Heart left ventricle (tissue), 16 donors: ENCODE measurements at regions not wholly inside any gene's neighbourhood (a gene's known extent, or its start where the extent isn't known, plus 50 kb on each side); places are given as distances from the start of the nearest gene placed in this dataset.

ENCODE experiments used
- ATAC-seq, 4 donors: fragments of 200-7000 bp; cut with Tn5 transposase; one replicate each; pipeline ENCODE4 v1.9.1; 2020 to 2022; ENCODE audit warnings: moderate library complexity in 4 of 4, mild to moderate bottlenecking in 3 of 4, moderate number of reproducible peaks in 1 of 4
- DNase-seq, 5 donors: peaks; one replicate each; pipeline ENCODE4 v3.0.0-alpha.2; 2020
- H3K27ac ChIP-seq, 12 donors: fragments of 200-600 bp; sonication (generic) in 4 of 12; one replicate each; pipeline versions ENCODE4 v1.5.0 to v1.8.0; 2016 to 2022; ENCODE audit warnings: mild to moderate bottlenecking in 2 of 12
- H3K27me3 ChIP-seq, 9 donors: fragments of 200-600 bp; sonication (generic) in 2 of 9; one replicate each; pipeline versions ENCODE4 v1.5.1 to v1.8.0; 2016 to 2022; ENCODE audit warnings: mild to moderate bottlenecking in 3 of 9
- H3K36me3 ChIP-seq, 9 donors: fragments of 200-600 bp; sonication (generic) in 2 of 9; one replicate each; pipeline versions ENCODE4 v1.5.0 to v1.8.0; 2018 to 2022; ENCODE audit warnings: mild to moderate bottlenecking in 2 of 9
- H3K4me1 ChIP-seq, 12 donors: fragments of 200-600 bp; sonication (generic) in 4 of 12; one replicate each; pipeline versions ENCODE4 v1.5.0 to v1.8.0; 2016 to 2022; ENCODE audit warnings: mild to moderate bottlenecking in 3 of 12
- H3K4me3 ChIP-seq, 12 donors: fragments of 200-600 bp; sonication (generic) in 4 of 12; one replicate each; pipeline versions ENCODE4 v1.5.0 to v1.8.0; 2017 to 2022; ENCODE audit warnings: mild to moderate bottlenecking in 9 of 12, moderate library complexity in 4 of 12
- H3K9me3 ChIP-seq, 12 donors: fragments of 200-600 bp; sonication (generic) in 4 of 12; one replicate each; pipeline versions ENCODE4 v1.5.0 to v1.8.0; 2016 to 2022; ENCODE audit warnings: mild to moderate bottlenecking in 1 of 12
- POLR2A ChIP-seq, 2 donors: fragments of 450-650 bp; IDR thresholded peaks; one replicate each; pipeline ENCODE4 v1.6.1; 2017; ENCODE audit warnings: antibody characterized with exemption in 2 of 2, mild to moderate bottlenecking in 2 of 2, moderate library complexity in 2 of 2
- WGBS, 4 donors: extraction: QIAGEN DNeasy Blood & Tissue Kit in 2 of 4; methylation state at CpG; one replicate each; pipeline versions ENCODE4 v1.1.5 to v1.1.7; 2013 to 2018; 5-methylcytosine and 5-hydroxymethylcytosine counted together
- intact Hi-C, 10 donors: fragments of 100-400 bp; cut with DNase I; formaldehyde crosslinking; loops; one replicate each; pipeline versions ENCODE4 v1.11.1 to v1.14.2; 2022
- TF ChIP-seq, protein P1 (sequence below), 12 donors: fragments of 200-600 bp; sonication (generic) in 4 of 12; IDR thresholded peaks; one replicate each; pipeline versions ENCODE4 v1.5.0 to v1.8.0; 2018 to 2022; ENCODE audit warnings: antibody characterized with exemption in 12 of 12, mild to moderate bottlenecking in 5 of 12
- donor health status: ischemic (EF 13 %, LVEDD 7.1; RV severe dilation, severe dysfunction).
- donor health status: healthy with polysubstance abuse.
- donor health status: DM: no; HTN: yes; CAD: no.
- donor health status: DM: no; HTN: no; CAD: no.
- donor health status: ischemic (EF 25% LVEDD 6.9; RV normal size, moderate dysfunction).
- donor health status: ischemic (EF 25% LVEDD 5.7; RV mildly dilated, moderate dysfunction).
- donor health status: healthy.
- donor health status: DM: yes; HTN: yes; CAD: no.
- donor health status: ischemic (EF 35%, LVEDD 5.7; RV mildly dilated, moderate dysfunction).
- donor health status: nonischemic (EF 11% LVEDD 7.7; RV severe dilation, severe dysfunction).
- donor health status: DM: yes; HTN: yes; CAD: no.
- donor health status: PGD.
- donor health status: ischemic (EF 29% LVEDD 5.4; RV normal size, mild dysfunction).
- donor health status: nonischemic (EF 23%, LVEDD 6.1; RV moderate dilation, normal function).

DNA sequence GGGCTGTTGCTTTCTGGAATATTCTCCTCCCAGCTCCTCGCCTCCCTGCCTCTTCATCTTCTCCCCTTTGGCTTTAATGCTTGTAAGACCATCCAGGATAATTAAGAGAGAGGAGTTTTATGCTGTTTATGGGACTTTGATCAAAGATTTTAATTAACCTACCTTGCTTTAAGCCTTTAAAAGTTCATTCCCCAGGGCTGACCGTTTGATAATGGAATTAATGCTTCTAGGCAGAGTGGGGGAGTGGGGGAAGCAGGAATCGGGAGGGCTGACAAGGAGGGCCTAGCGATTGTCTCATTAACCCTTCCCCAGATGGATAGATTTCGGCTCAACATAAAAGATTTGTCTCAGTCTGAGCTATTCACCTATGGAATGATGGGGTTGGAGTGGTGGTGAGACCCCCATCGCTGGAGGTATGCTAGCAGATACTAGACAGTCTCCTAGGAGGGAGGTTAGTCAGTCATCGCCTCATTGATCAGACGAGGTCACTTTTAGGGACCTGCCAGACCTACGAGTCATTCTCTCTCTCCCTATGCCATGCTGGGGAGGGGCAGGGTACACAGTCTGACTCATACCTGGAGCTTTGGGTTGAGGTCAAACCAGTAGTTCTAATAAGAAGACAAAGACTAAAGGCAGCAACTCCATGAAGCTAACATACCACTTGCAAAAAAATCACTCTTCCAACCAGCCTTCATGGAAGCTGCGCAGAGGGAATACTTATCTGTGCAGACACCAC is 236.6 kb upstream of the NLRP1 start:
- no peak overlapping the region for H3K27ac ChIP-seq
- no peaks in the 10 kb centered on the region for H3K36me3 ChIP-seq
- H3K27me3 ChIP-seq, result peaks cover 0 to 25% (median 9%) of the 10 kb centered on the region in 9 donors
- H3K4me1 ChIP-seq, result no peaks in the 10 kb centered on the region
- ATAC-seq, result no peak
- no peak for DNase-seq
- no peaks in the 10 kb centered on the region for H3K9me3 ChIP-seq
- TF ChIP-seq, protein P1, sequence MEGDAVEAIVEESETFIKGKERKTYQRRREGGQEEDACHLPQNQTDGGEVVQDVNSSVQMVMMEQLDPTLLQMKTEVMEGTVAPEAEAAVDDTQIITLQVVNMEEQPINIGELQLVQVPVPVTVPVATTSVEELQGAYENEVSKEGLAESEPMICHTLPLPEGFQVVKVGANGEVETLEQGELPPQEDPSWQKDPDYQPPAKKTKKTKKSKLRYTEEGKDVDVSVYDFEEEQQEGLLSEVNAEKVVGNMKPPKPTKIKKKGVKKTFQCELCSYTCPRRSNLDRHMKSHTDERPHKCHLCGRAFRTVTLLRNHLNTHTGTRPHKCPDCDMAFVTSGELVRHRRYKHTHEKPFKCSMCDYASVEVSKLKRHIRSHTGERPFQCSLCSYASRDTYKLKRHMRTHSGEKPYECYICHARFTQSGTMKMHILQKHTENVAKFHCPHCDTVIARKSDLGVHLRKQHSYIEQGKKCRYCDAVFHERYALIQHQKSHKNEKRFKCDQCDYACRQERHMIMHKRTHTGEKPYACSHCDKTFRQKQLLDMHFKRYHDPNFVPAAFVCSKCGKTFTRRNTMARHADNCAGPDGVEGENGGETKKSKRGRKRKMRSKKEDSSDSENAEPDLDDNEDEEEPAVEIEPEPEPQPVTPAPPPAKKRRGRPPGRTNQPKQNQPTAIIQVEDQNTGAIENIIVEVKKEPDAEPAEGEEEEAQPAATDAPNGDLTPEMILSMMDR (IDR thresholded peaks at IDR 0.05), result no peak
- WGBS, 4 donors, result 71 to 77% (median 75%) methylated on average over 10 of the region's 10 CpGs
- intact Hi-C loops, result no loop called here
- H3K4me3 ChIP-seq, result no peak overlapping the region

DNA sequence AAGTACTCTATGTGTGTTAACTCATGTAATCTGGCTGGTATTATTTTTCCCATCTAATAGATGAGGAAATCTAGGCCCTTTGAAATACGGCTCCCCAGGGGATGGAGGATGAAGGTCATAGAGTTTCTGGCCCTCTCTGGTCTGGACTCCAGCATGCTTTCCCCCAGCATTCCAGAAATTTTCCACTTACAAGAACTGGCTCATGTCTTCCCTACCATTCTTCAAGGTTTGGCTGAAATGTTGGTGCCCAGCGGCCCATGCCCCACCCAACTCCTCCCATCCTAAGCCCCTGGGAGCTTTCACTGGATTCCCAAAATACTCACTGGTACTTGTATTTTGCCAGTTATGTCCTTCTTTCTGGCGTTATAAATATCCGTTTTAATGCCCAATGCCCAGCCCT is 237.5 kb upstream of the NLRP1 start:
- ATAC-seq (no peak), DNase-seq (no peak)
- WGBS, 4 donors, result 59 to 80% (median 73%) methylated on average over 4 of the region's 4 CpGs
- H3K36me3 ChIP-seq, result no peaks in the 10 kb centered on the region
- no peaks in the 10 kb centered on the region for H3K4me1 ChIP-seq
- H3K27ac ChIP-seq, result no peak overlapping the region
- TF ChIP-seq, protein P1 (IDR thresholded peaks at IDR 0.05), result no peak
- no peak for TF ChIP-seq POLR2A (IDR thresholded peaks at IDR 0.05)
- intact Hi-C loops, result no loop called here
- peaks cover 0 to 25% (median 6%) of the 10 kb centered on the region in 9 donors for H3K27me3 ChIP-seq
- no peak overlapping the region for H3K4me3 ChIP-seq
- H3K9me3 ChIP-seq, result peaks cover 0 to 2% (median 0%) of the 10 kb centered on the region in 12 donors

DNA sequence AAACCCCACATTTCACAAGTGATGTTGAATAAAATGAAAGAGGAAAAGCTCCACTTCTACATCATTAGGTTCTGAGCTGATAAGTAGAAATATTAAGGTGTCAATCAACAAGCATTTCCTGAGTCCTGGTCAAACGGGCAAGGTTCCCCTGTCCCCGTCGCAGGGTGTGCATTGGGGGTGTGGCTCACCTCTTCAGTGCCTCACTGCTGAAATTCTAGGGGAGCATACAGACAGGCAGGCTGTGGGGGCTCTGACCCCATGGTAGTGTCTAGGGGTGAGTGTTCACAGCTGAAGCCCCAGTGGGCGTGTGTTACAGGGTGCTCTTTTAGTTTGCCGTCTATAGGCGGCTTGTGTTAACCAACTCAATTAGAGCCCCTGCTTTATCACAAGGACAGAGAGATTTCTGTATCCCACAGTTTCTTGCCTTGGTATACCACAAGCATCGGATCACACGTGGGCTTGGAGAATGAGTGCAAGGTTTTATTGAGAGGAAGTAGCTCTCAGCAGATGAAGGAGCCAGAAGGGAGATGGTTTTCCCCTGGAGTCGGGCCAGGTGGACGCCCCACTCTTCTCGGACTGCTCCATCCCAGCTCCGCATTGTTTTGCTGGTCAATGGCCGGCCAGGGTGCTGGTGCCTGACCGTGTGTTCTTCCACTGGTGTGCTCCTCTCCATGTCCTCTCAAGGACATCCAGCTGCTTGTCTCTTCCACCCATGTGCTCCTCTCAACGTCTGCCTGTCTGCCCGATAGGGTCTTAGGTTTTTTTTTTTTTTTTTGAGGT is 238.2 kb upstream of the NLRP1 start:
- peaks cover 0 to 18% (median 0%) of the 10 kb centered on the region in 9 donors for H3K27me3 ChIP-seq
- WGBS, 4 donors, result 59 to 68% (median 65%) methylated on average over 13 to 16 of the region's 16 CpGs
- intact Hi-C loops, result no loop called here

DNA sequence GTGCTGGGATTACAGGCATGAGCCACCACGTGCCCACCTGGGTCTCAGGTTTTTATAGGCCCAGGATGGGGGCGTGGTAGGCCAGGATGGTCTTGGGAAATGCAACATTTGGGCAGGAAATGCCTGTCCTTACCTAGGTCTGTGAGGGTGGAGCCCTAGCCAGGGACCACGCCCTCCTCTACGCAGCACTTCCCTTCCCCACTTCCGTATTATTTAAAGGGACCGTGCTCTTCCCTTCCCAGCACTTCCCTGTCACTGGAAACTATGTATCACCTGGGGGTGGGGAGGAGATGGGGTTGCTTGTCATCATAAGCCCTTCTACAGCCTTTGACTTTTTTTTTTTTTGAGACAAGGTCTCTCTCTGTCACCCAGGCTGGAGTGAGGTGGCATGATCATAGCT is 238.9 kb upstream of the NLRP1 start:
- ATAC-seq (no peak), DNase-seq (no peak)
- intact Hi-C loops, result no loop called here
- Histone ChIP-seq H3K9me3 (peaks cover 0 to 15% (median 0%) of the 10 kb centered on the region in 12 donors), H3K4me3 (no peak overlapping the region), H3K4me1 (no peaks in the 10 kb centered on the region), H3K27me3 (peaks cover 0 to 11% (median 0%) of the 10 kb centered on the region in 9 donors), H3K36me3 (no peaks in the 10 kb centered on the region), H3K27ac (no peak overlapping the region)
- 38 to 59% (median 49%) methylated on average over 6 of the region's 6 CpGs for WGBS, 4 donors
- TF ChIP-seq, protein P1 (IDR thresholded peaks at IDR 0.05), result no peak
- TF ChIP-seq POLR2A (IDR thresholded peaks at IDR 0.05), result no peak

More for the DNA sequence above, 238.2 kb upstream of the NLRP1 start:
- H3K9me3 ChIP-seq, result peaks cover 0 to 9% (median 0%) of the 10 kb centered on the region in 12 donors
- DNase-seq (no peak), ATAC-seq (no peak)
- H3K36me3 ChIP-seq, result no peaks in the 10 kb centered on the region
- no peak overlapping the region for H3K4me3 ChIP-seq
- H3K27ac ChIP-seq, result no peak overlapping the region
- H3K4me1 ChIP-seq, result no peaks in the 10 kb centered on the region
- TF ChIP-seq, protein P1 (IDR thresholded peaks at IDR 0.05), result no peak
- no peak for TF ChIP-seq POLR2A (IDR thresholded peaks at IDR 0.05)
